Gastroesophageal sphincter (tissue), 4 donors: ENCODE measurements at regions not wholly inside any gene's neighbourhood (a gene's known extent, or its start where the extent isn't known, plus 50 kb on each side); places are given as distances from the start of the nearest gene placed in this dataset.

ENCODE experiments used
- ATAC-seq: fragments of 150-250 bp; one replicate; pipeline ENCODE4 v1.9.1; 2016; ENCODE audit warnings: mild to moderate bottlenecking, moderate library complexity
- H3K27ac ChIP-seq, 4 donors: fragments of 200-600 bp; sonication (generic) in 3 of 4; 1 replicate in 3 of 4; 2 replicates in 1 of 4; pipeline ENCODE4 v1.5.1; 2016 to 2019
- H3K27me3 ChIP-seq: fragments of 200-600 bp; sonication (generic); one replicate; pipeline ENCODE4 v1.5.1; 2019
- H3K36me3 ChIP-seq, 2 donors: fragments of 200-600 bp; sonication (generic); one replicate each; pipeline ENCODE4 v1.5.1; 2019; ENCODE audit warnings: control low read depth in 1 of 2
- H3K4me1 ChIP-seq, 3 donors: fragments of 200-600 bp; sonication (generic); 1 replicate in 2 of 3; 2 replicates in 1 of 3; pipeline ENCODE4 v1.5.1; 2016 to 2019; ENCODE audit warnings: control low read depth in 2 of 3
- H3K4me3 ChIP-seq, 2 donors: fragments of 200-600 bp; sonication (generic); one replicate each; pipeline ENCODE4 v1.5.1; 2019; ENCODE audit warnings: mild to moderate bottlenecking in 1 of 2, moderate library complexity in 1 of 2
- H3K9me3 ChIP-seq, 3 donors: fragments of 200-600 bp; sonication (generic); one replicate each; pipeline ENCODE4 v1.5.1; 2017 to 2019; ENCODE audit warnings: control low read depth in 2 of 3
- CTCF ChIP-seq, 4 experiments: fragments of 200-600 bp in 2 of 4; fragments of 450-650 bp in 2 of 4; sonication (generic) in 1 of 4; IDR thresholded peaks; one replicate each; pipeline ENCODE4 v1.5.1; 2017 to 2019; ENCODE audit warnings: antibody characterized with exemption in 4 of 4, mild to moderate bottlenecking in 2 of 4, moderate library complexity in 2 of 4
- EP300 ChIP-seq: sonication (generic); formaldehyde crosslinking; IDR thresholded peaks from one replicate; pipeline ENCODE4 v1.6.1; 2017; ENCODE audit warnings: antibody characterized with exemption, mild to moderate bottlenecking
- POLR2A ChIP-seq, 2 donors: fragments of 450-650 bp; IDR thresholded peaks; one replicate each; pipeline ENCODE4 v1.6.1; 2017; ENCODE audit warnings: antibody characterized with exemption in 2 of 2, mild to moderate bottlenecking in 2 of 2, moderate library complexity in 1 of 2
- POLR2AphosphoS5 ChIP-seq: sonication (generic); formaldehyde crosslinking; IDR thresholded peaks from one replicate; pipeline ENCODE4 v1.6.1; 2017; ENCODE audit warnings: antibody characterized with exemption
- WGBS, 2 donors: methylation state at CpG; one replicate each; pipeline ENCODE4 v1.1.5; 2018; ENCODE audit warnings: low coverage in 1 of 2; 5-methylcytosine and 5-hydroxymethylcytosine counted together

- no peak overlapping the region for H3K4me3 ChIP-seq
- WGBS, 2 donors, result 63 to 74% methylated on average over 4 of the region's 4 CpGs
- no peaks in the 10 kb centered on the region for H3K36me3 ChIP-seq
- no peak overlapping the region for H3K27ac ChIP-seq
- H3K27me3 ChIP-seq, result no peaks in the 10 kb centered on the region
- H3K9me3 ChIP-seq, result no peaks in the 10 kb centered on the region
- no peaks in the 10 kb centered on the region for H3K4me1 ChIP-seq
- TF ChIP-seq EP300 (no peak), POLR2AphosphoS5 (no peak), CTCF (IDR thresholded peaks at IDR 0.05) (no peak), POLR2A (IDR thresholded peaks at IDR 0.05) (no peak)
- no peak for ATAC-seq
Measured at GRCh38 chr20:17014756-17015366, 212.0 kb upstream of the PCSK2 start.

GRCh38 chr20:17017232-17017631 is 209.6 kb upstream of the PCSK2 start:
- 53 to 86% methylated on average over 2 of the region's 2 CpGs for WGBS, 2 donors
- H3K36me3 ChIP-seq, result no peaks in the 10 kb centered on the region
- no peaks in the 10 kb centered on the region for H3K27me3 ChIP-seq
- no peak overlapping the region for H3K4me3 ChIP-seq
- no peaks in the 10 kb centered on the region for H3K9me3 ChIP-seq
- H3K27ac ChIP-seq, result no peak overlapping the region
- H3K4me1 ChIP-seq, result no peaks in the 10 kb centered on the region
- ATAC-seq, result no peak
- no peak for TF ChIP-seq POLR2AphosphoS5
- TF ChIP-seq CTCF (IDR thresholded peaks at IDR 0.05), result no peak
- TF ChIP-seq POLR2A (IDR thresholded peaks at IDR 0.05), result no peak
- no peak for TF ChIP-seq EP300

- no peak overlapping the region for H3K4me3 ChIP-seq
- ATAC-seq, result no peak
- H3K9me3 ChIP-seq, result no peaks in the 10 kb centered on the region
- no peaks in the 10 kb centered on the region for H3K4me1 ChIP-seq
- H3K27me3 ChIP-seq, result no peaks in the 10 kb centered on the region
- no peak for TF ChIP-seq EP300
- TF ChIP-seq POLR2AphosphoS5, result no peak
- TF ChIP-seq CTCF (IDR thresholded peaks at IDR 0.05), result no peak
- TF ChIP-seq POLR2A (IDR thresholded peaks at IDR 0.05), result no peak
- H3K36me3 ChIP-seq, result no peaks in the 10 kb centered on the region
- no peak overlapping the region for H3K27ac ChIP-seq
Measured at GRCh38 chr20:17021481-17021880, 205.4 kb upstream of the PCSK2 start.

GRCh38 chr20:17023036-17023435 is 203.8 kb upstream of the PCSK2 start:
- no peak overlapping the region for H3K27ac ChIP-seq
- WGBS, 2 donors, result 44 to 90% methylated on average over 1 of the region's 1 CpG
- no peak for ATAC-seq
- H3K36me3 ChIP-seq, result no peaks in the 10 kb centered on the region
- H3K4me3 ChIP-seq, result no peak overlapping the region
- no peaks in the 10 kb centered on the region for H3K4me1 ChIP-seq
- no peaks in the 10 kb centered on the region for H3K9me3 ChIP-seq
- no peak for TF ChIP-seq CTCF (IDR thresholded peaks at IDR 0.05)
- TF ChIP-seq POLR2A (IDR thresholded peaks at IDR 0.05), result no peak
- TF ChIP-seq EP300, result no peak
- no peak for TF ChIP-seq POLR2AphosphoS5
- no peaks in the 10 kb centered on the region for H3K27me3 ChIP-seq

GRCh38 chr20:17023806-17024205 is 203.0 kb upstream of the PCSK2 start:
- Histone ChIP-seq H3K36me3 (no peaks in the 10 kb centered on the region), H3K9me3 (no peaks in the 10 kb centered on the region), H3K27ac (no peak overlapping the region), H3K27me3 (no peaks in the 10 kb centered on the region), H3K4me1 (no peaks in the 10 kb centered on the region), H3K4me3 (no peak overlapping the region)
- WGBS, 2 donors, result 27 to 39% methylated on average over 5 to 6 of the region's 8 CpGs
- ATAC-seq, result no peak
- TF ChIP-seq CTCF (IDR thresholded peaks at IDR 0.05), result no peak
- TF ChIP-seq POLR2A (IDR thresholded peaks at IDR 0.05), result no peak
- TF ChIP-seq EP300, result no peak
- no peak for TF ChIP-seq POLR2AphosphoS5
